ENCODE measurements at regions not wholly inside any gene's neighbourhood (a gene's known extent, or its start where the extent isn't known, plus 50 kb on each side); places are given as distances from the start of the nearest gene placed in this dataset.

DNA sequence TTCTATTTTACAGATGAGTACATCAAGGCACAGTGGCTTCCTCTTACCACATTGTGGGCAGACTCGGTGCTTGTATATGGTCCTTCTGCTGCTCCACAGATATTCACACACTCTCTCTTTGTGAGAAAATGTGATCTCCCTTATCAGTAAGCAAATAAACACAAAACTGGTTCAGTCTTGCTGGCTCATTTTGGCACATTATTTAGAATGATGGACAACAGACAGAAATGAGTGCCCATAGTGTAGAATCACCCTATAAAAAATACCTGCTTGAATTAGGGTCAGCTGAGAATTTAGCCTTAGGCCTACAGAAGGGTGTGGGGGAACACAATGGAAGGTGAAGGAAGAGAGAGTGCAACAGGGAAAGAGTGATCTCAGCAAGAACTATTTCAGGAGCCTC, 423.1 kb downstream of the HLX start:
- no TSS peak for BruUV-seq (replicated peaks)
- ATAC-seq, result no peak
- TF ChIP-seq IKZF2 (IDR thresholded peaks at IDR 0.05) (no peak), RBBP5 (conservative IDR thresholded peaks at IDR 0.05) (no peak), ZNF622 (IDR thresholded peaks at IDR 0.05) (no peak), POLR2AphosphoS2 (IDR thresholded peaks at IDR 0.05; ENCODE audit: low read depth, low read length) (no peak), CREB1 (IDR thresholded peaks at IDR 0.05; ENCODE audit: low read depth) (no peak), BHLHE40 (IDR thresholded peaks at IDR 0.05; ENCODE audit: borderline replicate concordance in 1 of 2, low read depth in 2 of 2, low read length in 1 of 2) (no peak), PAX5 (IDR thresholded peaks at IDR 0.05; ENCODE audit: borderline replicate concordance, low read depth, low read length) (no peak), KDM1A (IDR thresholded peaks at IDR 0.05; ENCODE audit: borderline replicate concordance) (no peak), PAX8 (IDR thresholded peaks at IDR 0.05) (no peak)
- TF ChIP-seq, protein P1, sequence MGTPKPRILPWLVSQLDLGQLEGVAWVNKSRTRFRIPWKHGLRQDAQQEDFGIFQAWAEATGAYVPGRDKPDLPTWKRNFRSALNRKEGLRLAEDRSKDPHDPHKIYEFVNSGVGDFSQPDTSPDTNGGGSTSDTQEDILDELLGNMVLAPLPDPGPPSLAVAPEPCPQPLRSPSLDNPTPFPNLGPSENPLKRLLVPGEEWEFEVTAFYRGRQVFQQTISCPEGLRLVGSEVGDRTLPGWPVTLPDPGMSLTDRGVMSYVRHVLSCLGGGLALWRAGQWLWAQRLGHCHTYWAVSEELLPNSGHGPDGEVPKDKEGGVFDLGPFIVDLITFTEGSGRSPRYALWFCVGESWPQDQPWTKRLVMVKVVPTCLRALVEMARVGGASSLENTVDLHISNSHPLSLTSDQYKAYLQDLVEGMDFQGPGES (IDR thresholded peaks at IDR 0.05), result no peak
- TF ChIP-seq, protein P2, sequence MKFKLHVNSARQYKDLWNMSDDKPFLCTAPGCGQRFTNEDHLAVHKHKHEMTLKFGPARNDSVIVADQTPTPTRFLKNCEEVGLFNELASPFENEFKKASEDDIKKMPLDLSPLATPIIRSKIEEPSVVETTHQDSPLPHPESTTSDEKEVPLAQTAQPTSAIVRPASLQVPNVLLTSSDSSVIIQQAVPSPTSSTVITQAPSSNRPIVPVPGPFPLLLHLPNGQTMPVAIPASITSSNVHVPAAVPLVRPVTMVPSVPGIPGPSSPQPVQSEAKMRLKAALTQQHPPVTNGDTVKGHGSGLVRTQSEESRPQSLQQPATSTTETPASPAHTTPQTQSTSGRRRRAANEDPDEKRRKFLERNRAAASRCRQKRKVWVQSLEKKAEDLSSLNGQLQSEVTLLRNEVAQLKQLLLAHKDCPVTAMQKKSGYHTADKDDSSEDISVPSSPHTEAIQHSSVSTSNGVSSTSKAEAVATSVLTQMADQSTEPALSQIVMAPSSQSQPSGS (IDR thresholded peaks at IDR 0.05; ENCODE audit: low read length), result no peak
- TF ChIP-seq, protein P3, sequence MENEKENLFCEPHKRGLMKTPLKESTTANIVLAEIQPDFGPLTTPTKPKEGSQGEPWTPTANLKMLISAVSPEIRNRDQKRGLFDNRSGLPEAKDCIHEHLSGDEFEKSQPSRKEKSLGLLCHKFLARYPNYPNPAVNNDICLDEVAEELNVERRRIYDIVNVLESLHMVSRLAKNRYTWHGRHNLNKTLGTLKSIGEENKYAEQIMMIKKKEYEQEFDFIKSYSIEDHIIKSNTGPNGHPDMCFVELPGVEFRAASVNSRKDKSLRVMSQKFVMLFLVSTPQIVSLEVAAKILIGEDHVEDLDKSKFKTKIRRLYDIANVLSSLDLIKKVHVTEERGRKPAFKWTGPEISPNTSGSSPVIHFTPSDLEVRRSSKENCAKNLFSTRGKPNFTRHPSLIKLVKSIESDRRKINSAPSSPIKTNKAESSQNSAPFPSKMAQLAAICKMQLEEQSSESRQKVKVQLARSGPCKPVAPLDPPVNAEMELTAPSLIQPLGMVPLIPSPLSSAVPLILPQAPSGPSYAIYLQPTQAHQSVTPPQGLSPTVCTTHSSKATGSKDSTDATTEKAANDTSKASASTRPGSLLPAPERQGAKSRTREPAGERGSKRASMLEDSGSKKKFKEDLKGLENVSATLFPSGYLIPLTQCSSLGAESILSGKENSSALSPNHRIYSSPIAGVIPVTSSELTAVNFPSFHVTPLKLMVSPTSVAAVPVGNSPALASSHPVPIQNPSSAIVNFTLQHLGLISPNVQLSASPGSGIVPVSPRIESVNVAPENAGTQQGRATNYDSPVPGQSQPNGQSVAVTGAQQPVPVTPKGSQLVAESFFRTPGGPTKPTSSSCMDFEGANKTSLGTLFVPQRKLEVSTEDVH (IDR thresholded peaks at IDR 0.05; ENCODE audit: low read depth, partially characterized antibody), result no peak
- TF ChIP-seq, protein P4, sequence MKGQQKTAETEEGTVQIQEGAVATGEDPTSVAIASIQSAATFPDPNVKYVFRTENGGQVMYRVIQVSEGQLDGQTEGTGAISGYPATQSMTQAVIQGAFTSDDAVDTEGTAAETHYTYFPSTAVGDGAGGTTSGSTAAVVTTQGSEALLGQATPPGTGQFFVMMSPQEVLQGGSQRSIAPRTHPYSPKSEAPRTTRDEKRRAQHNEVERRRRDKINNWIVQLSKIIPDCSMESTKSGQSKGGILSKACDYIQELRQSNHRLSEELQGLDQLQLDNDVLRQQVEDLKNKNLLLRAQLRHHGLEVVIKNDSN (IDR thresholded peaks at IDR 0.05; ENCODE audit: borderline replicate concordance, extremely low read length, insufficient read depth, low read depth, low read length), result no peak
- TF ChIP-seq, protein P5, sequence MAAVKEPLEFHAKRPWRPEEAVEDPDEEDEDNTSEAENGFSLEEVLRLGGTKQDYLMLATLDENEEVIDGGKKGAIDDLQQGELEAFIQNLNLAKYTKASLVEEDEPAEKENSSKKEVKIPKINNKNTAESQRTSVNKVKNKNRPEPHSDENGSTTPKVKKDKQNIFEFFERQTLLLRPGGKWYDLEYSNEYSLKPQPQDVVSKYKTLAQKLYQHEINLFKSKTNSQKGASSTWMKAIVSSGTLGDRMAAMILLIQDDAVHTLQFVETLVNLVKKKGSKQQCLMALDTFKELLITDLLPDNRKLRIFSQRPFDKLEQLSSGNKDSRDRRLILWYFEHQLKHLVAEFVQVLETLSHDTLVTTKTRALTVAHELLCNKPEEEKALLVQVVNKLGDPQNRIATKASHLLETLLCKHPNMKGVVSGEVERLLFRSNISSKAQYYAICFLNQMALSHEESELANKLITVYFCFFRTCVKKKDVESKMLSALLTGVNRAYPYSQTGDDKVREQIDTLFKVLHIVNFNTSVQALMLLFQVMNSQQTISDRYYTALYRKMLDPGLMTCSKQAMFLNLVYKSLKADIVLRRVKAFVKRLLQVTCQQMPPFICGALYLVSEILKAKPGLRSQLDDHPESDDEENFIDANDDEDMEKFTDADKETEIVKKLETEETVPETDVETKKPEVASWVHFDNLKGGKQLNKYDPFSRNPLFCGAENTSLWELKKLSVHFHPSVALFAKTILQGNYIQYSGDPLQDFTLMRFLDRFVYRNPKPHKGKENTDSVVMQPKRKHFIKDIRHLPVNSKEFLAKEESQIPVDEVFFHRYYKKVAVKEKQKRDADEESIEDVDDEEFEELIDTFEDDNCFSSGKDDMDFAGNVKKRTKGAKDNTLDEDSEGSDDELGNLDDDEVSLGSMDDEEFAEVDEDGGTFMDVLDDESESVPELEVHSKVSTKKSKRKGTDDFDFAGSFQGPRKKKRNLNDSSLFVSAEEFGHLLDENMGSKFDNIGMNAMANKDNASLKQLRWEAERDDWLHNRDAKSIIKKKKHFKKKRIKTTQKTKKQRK (IDR thresholded peaks at IDR 0.05; ENCODE audit: low read depth, low read length), result no peak
- TF ChIP-seq, protein P6, sequence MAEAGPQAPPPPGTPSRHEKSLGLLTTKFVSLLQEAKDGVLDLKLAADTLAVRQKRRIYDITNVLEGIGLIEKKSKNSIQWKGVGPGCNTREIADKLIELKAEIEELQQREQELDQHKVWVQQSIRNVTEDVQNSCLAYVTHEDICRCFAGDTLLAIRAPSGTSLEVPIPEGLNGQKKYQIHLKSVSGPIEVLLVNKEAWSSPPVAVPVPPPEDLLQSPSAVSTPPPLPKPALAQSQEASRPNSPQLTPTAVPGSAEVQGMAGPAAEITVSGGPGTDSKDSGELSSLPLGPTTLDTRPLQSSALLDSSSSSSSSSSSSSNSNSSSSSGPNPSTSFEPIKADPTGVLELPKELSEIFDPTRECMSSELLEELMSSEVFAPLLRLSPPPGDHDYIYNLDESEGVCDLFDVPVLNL (IDR thresholded peaks at IDR 0.05; ENCODE audit: low read depth, low read length), result no peak

More for the DNA sequence above, 423.1 kb downstream of the HLX start:
- no peaks in the 10 kb centered on the region for H3K9me3 ChIP-seq (replicated peaks; ENCODE audit: control insufficient read depth, insufficient read depth, low read length)
- H3K27me3 ChIP-seq (replicated peaks in 1 of 2; ENCODE audit: control insufficient read depth in 2 of 2, insufficient read depth in 2 of 2, low read length in 1 of 2), result no peaks in the 10 kb centered on the region
- in situ Hi-C loops (cut with MboI) (no loop called here), intact Hi-C loops (cut with micrococcal nuclease; ENCODE audit: unreplicated experiment) (no loop called here)
- SMC1A ChIA-PET (ENCODE audit: uncharacterized antibody, unreplicated experiment), result no interaction called here
- no peaks in the 10 kb centered on the region for H3K4me1 ChIP-seq (ENCODE audit: control insufficient read depth, insufficient read depth, low read length)
- no peaks in the 10 kb centered on the region for H3K79me2 ChIP-seq (ENCODE audit: control insufficient read depth, insufficient read depth, low read length)
- H3K36me3 ChIP-seq (ENCODE audit: control insufficient read depth in 2 of 2, insufficient read depth in 2 of 2, low read length in 1 of 2), result no peaks in the 10 kb centered on the region
- CTCF ChIA-PET, result no interaction called here
- no peak overlapping the region for H3K27ac ChIP-seq (ENCODE audit: control insufficient read depth, insufficient read depth)
- H4K20me1 ChIP-seq (ENCODE audit: control insufficient read depth, insufficient read depth), result no peaks in the 10 kb centered on the region
- POLR2A ChIA-PET, result no interaction called here
- RAD21 ChIA-PET (ENCODE audit: unreplicated experiment), result no interaction called here
- WGBS (ENCODE audit: insufficient coverage, insufficient replicate concordance, low lambda C conversion rate, missing lambda C conversion rate), result 47% methylated on average over 1 of the region's 1 CpG
- no peak for DNase-seq (ENCODE audit: low read depth, low spot score)
- FAIRE-seq, result no peak
- H3K9ac ChIP-seq (ENCODE audit: control insufficient read depth, insufficient read depth, low read length), result no peak overlapping the region
- H3K4me2 ChIP-seq (ENCODE audit: control insufficient read depth, insufficient read depth), result no peak overlapping the region
- no peak overlapping the region for H3K4me3 ChIP-seq
- no peak overlapping the region for H2AFZ ChIP-seq (ENCODE audit: control insufficient read depth, low read depth, low read length)
